H54 (cell line): ENCODE measurements at regions not wholly inside any gene's neighbourhood (a gene's known extent, or its start where the extent isn't known, plus 50 kb on each side); places are given as distances from the start of the nearest gene placed in this dataset.

ENCODE experiments used
- DNase-seq: peaks from one replicate; pipeline ENCODE4 v3.0.0; 2011; ENCODE audit warnings: low spot score, mixed read lengths; ENCODE audit not compliant: insufficient read length
- FAIRE-seq: peaks from 3 replicates; lab custom pipeline; 2011; peaks lifted over from hg19 to GRCh38; lab: Jason Lieb, UNC
- POLR2A ChIP-seq: IDR thresholded peaks from 2 replicates; pipeline ENCODE4 v1.6.1; 2011; ENCODE audit warnings: low read depth, mild to moderate bottlenecking, low read length

DNA sequence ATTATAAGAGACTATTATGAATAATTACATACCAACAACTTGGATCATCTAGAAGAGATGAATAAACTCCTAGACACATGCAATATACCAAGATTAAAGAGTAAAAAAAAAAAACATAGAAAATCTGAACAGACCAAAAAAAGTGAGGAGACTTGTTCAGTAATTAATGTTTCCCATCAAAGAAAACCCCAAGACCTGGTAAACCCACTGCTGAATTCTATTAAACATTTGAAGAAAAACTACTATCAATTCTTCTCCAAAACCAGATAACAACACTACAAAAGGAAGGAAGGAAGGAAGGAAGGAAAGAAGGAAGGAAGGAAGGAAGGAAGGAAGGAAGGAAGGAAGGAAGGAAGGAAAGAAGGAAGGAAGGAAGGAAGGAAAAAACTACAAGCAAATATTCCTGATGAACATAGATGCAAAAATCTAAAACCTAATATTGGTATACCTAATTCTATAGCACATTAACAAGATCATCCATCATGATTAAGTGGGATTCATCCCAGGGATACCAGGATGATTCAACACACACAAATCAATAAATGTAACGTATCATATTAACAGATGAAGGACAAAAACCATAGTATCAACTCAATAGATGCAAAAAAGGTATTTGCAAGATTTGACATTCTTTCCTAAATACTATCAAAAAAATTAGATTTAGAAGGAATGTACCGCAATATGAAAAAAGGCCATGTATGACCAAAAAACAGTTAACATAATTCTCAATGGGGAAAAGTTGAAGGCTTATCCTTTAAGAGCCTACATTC lies 445.5 kb downstream of the KCNH5 start:
- no peak for TF ChIP-seq POLR2A
- FAIRE-seq (no peak), DNase-seq (no peak)

DNA sequence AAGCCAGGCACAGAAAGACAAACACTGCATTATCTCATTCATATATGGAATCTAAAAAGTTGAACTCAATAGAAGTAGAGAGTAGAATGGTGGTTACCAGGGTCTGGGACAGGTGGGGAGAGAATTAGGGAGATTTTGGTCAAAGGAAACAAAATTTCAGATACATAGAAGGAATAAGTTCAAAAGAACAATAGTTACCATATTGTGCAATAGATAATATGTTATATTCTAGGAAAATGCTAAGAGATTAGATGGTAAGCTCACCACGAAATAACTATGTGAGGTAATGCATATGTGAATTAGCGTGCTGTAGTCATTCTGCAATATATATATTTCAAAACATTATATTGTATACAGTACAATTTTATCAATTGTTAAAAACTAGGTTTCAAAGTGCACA lies 442.5 kb downstream of the KCNH5 start:
- no peak for FAIRE-seq
- no peak for TF ChIP-seq POLR2A

DNA sequence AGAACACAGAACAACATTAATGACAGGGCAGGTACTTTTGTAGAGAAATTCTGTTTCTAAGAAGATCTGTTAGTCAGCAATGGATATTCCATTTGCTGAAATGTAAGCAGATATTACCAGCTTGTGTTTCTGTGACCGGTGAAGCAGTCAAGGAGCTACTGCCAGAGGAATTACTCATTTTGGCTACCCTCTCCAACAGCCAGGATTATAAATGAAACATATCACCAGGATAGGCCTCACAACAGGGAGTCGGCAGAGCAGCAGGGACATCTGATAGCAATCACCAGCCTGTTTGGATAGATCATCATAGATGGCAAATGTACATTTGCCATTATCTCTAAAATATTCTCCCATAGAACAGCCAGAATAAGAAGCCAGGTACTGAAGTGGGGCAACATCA lies 440.7 kb downstream of the KCNH5 start:
- TF ChIP-seq POLR2A = no peak
- no peak for FAIRE-seq
- no peak for DNase-seq

More for the DNA sequence above, 442.5 kb downstream of the KCNH5 start:
- DNase-seq = no peak

DNA sequence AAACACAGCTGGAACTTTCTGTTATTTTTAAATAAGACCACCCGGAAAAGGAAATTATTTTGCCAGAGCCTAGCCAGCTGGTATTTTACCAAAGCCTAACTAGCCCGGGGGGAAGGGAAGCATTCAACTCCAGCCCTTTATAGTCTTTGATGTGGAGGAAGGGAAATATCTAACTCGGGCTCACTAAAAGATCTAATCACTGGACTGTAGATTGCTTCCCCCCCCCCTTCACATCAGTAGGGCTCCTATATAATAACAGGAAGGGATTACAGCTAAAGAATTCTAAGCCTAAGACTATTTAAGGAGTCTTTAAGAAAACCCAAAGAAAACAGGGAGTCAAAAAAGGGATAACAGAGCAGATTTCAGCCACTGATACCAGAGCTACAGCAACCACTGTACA lies 431.1 kb downstream of the KCNH5 start:
- DNase-seq (no peak), FAIRE-seq (no peak)
- no peak for TF ChIP-seq POLR2A

DNA sequence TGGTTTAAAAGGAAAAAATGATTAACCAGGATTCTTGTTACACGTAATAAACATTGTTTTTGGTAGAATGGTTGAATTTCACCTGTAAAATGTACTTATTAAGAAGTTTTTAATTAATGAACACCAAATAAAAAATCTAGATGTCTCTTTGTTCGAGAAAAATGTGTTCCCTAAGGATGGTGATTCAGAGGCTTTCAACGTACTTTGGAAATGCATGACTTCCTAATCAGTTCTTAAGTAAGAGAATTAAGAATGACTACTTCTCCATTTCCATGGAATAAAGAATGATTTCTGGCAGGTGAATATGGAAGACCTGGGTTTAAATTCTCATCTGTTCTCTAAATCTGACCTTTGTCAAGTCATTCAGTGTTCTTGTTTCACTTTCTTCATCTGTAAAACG lies 428.6 kb downstream of the KCNH5 start:
- no peak for DNase-seq
- FAIRE-seq = no peak
- no peak for TF ChIP-seq POLR2A

DNA sequence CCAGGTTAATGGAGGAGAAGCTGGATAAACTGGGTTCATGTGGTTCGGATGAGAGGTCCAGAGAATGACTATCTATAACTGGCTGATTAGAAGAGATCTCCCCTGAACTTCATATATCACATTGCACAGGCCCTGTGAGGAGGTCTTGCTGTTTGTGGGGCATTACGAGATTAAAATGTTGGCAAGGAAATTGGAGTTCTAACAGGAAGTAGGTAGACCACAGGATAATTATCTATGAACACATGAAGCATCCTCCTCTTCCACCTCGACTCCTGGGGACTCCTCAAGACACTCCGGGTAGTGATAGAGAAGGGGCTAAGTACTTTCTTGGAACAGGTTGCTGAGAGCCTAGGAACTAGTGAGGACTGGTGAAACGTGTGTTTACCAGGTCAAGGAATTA lies 418.8 kb downstream of the KCNH5 start:
- FAIRE-seq (no peak), DNase-seq (no peak)
- TF ChIP-seq POLR2A = no peak

DNA sequence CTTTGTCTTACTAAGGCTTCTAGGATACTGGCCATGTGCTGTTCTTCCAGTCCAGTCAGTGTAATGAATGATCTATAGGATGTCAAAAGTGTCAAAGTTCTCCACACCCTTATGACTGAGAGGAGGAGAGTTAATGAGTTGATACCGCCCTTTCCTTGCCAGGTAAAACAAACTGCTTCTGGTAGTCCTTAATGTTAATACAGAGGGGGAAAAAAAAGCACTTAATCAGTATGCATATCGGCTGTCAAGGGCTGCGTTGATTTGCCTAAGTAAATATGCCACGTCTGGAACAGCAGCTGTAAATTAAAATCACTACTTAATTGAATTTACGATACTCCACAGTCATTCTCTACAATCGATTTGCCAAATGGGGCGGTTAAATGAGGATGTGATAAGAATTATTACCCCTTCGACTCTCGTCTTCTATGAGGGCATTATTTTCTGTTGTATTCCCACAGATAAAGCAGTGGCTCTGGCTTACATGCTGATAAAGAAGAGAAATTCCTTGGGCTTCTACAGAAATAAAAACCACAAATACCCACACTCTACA lies 416.0 kb downstream of the KCNH5 start:
- no peak for TF ChIP-seq POLR2A
- DNase-seq = no peak
- no peak for FAIRE-seq

DNA sequence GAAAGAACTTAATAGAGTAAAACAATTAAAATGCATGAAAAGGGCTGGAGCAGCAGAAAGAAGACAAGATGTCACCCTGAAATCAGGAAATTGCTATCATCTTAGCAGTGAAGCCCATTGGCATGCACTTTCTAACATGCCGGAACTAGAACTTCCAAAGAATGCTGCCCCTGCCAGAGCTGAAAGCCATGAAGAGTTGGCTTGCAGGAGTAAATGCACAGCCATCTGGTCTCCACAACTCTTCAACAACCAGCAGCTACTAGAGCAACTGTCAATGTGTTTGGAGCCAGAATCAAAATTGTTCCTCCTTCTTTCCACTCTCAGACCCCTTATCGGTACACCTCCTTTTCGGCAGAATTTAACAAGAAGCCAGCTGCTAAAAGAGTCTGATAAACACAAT lies 414.1 kb downstream of the KCNH5 start:
- DNase-seq (no peak), FAIRE-seq (no peak)
- TF ChIP-seq POLR2A = no peak

DNA sequence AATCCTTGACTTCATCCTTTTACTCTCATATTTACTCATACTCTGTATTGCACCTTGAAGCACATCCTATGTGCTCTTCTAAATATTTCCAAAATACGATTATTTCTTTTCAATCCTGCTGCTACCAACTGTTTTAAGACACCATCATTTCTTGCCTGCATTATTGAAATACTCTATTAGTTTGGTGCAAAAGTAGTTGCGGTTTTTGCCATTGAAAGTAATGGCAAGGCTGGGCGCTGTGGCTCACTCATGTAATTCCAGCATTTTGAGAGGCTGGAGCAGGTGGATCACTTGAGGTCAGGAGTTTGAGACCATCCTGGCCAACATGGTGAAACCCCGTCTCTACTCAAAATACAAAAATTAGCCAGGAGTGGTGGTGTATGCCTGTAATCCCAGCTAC lies 412.5 kb downstream of the KCNH5 start:
- TF ChIP-seq POLR2A = no peak
- no peak for FAIRE-seq
- DNase-seq = no peak

DNA sequence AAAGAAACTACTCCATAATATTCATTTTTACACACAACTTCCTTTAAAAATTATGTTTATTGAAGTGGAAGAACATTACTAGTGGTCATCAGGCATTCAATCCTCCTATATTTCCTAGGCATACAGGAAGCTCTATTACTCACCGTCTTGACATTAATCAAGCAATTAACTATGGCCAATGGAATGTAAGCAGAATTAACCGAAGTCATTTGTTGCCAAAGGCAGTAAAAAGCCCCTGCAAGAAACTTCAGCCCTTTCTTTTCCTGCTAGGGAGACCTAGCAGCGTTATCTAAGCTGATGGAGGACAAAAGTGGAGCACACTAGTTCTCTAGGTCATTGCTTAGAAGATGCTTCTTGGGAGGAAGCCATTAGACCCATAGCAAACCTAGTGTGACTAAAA lies 399.6 kb downstream of the KCNH5 start:
- DNase-seq = no peak
- no peak for FAIRE-seq
- TF ChIP-seq POLR2A = no peak
